ENCODE measurements at regions not wholly inside any gene's neighbourhood (a gene's known extent, or its start where the extent isn't known, plus 50 kb on each side); places are given as distances from the start of the nearest gene placed in this dataset.
"Not testable (repeated sequence)": the region's sequence is repeated elsewhere in the genome, so short reads cannot be mapped to it uniquely, and the experiment has no call there.

- not testable (repeated sequence) for TF ChIP-seq CTCF (IDR thresholded peaks at IDR 0.05; ENCODE audit: borderline replicate concordance, extremely low read depth, low read length, poor library complexity, severe bottlenecking); EZH2 (IDR thresholded peaks at IDR 0.05; ENCODE audit: borderline replicate concordance, low read depth, low read length, severe bottlenecking)
Observed at GRCh38 chr4:125651707-125652357, 337.1 kb downstream of the FAT4 start.
